Ammon's horn (tissue), 1 donor: ENCODE measurements at regions not wholly inside any gene's neighbourhood (a gene's known extent, or its start where the extent isn't known, plus 50 kb on each side); places are given as distances from the start of the nearest gene placed in this dataset.
"Not testable (repeated sequence)": the region's sequence is repeated elsewhere in the genome, so short reads cannot be mapped to it uniquely, and the experiment has no call there.

Source experiments
- DNase-seq: peaks from one replicate; pipeline ENCODE4 v3.0.0-alpha.2; 2016; ENCODE audit warnings: low spot score

- no peak for DNase-seq
Measured at GRCh38 chr2:228519561-228519960, 338.1 kb upstream of the SPHKAP start.

DNA sequence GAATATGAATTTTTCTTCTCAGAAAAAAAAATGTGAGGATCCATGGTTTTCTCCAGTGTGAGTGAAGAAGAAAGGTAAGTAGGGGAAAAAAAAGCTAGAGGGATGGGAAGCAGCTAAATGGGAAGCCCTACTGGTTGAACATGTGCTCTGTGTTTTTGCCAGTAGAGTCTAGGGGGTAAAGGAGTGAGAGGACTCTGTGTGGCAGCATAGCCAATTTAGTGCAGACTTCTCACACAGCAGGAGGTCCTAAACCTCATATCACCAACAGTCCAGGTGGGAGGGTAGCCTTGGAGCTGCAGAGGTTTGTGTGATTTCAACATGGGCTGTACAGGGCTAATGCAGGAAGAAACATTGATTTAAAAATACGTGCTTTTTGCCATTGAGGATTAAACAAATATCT is 334.5 kb upstream of the SPHKAP start:
- no peak for DNase-seq

DNA sequence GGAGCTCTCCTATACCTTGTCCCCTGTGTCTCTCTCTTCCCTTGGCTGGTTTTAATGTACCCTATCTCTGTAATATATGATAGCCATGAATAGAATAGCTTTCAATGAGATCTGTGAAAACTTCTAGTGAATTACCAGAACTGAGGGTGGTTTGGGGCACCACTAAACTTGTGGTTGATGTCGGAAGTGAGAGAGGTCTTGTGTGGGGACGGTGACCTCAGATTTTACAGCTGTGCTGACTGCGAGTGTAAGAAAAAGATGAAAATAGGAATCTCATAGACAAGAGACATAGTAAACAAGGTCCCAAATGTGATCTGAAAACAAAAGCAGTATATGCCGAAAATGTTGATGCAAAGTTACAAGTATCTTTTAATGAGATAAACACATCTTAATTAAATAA is 332.0 kb upstream of the SPHKAP start:
- DNase-seq: not testable (repeated sequence)

DNA sequence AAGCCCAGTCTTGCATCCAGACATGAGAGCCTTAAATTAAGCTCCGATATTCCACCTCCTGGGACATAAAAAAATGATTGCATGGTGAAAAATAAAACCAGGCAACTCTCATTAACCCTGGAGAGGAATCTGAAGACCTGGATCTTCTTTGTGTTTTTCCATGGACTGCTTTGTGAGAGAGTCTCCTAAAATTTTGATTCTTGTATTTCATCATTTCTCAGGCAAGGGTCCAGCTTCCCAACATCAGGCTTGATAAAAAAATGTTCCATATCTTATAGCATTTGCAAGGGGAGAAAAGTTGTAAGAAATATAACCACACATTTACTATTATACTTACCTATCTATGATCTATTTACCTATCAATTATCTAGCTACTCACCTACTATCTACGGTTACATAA is 327.5 kb upstream of the SPHKAP start:
- DNase-seq: no peak

DNA sequence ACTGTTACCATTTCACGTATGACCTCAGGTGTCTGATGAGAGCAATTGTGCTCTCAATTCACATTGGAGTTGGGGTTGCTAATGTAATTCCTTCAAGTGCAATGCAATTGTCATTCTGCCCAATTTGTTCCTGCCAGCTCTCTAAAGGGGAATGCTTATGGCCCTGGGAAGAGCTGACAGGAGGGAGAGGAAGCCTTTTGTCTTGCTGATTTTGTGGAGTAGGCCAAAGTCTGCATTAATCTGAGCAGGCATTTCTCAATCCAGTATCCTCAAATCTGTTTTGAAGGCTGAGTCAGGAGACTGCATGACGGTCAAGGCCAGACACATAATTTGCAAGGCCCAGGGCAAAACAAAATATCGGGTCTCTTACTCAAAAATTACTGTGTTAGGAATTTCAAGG is 326.4 kb upstream of the SPHKAP start:
- DNase-seq: no peak

GRCh38 chr2:228507231-228507824 is 325.8 kb upstream of the SPHKAP start:
- no peak for DNase-seq

GRCh38 chr2:228503731-228504130 is 322.2 kb upstream of the SPHKAP start:
- DNase-seq: no peak

GRCh38 chr2:228493852-228494251 is 312.4 kb upstream of the SPHKAP start:
- no peak for DNase-seq

- DNase-seq: no peak
Measured at GRCh38 chr2:228479014-228479413, 297.5 kb upstream of the SPHKAP start.

GRCh38 chr2:228474466-228474865 is 293.0 kb upstream of the SPHKAP start:
- no peak for DNase-seq

DNA sequence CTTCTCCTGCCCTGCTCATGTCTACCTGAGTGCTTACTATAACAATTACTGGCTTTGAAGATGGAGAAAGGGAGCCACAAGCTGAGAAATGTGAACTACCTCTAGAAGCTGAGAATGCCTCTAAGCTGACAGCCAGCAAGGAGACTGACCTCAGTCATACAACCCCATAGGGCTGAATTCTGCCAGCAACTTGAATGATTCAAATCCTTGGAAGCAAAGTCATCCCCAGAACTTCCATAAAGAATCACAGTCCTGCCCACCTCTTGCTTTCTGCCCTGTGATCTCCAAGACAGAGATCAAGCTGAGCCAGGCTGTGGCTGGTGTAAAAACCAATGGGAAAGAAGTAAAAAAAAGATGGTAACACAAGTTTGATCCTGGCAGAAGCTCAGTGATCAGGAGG is 288.2 kb upstream of the SPHKAP start:
- no peak for DNase-seq

GRCh38 chr2:228466851-228467250 is 285.4 kb upstream of the SPHKAP start:
- no peak for DNase-seq

GRCh38 chr2:228465408-228465807 is 283.9 kb upstream of the SPHKAP start:
- no peak for DNase-seq

GRCh38 chr2:228458364-228458763 is 276.9 kb upstream of the SPHKAP start:
- DNase-seq: no peak

GRCh38 chr2:228447266-228447915 is 265.9 kb upstream of the SPHKAP start:
- no peak for DNase-seq

DNA sequence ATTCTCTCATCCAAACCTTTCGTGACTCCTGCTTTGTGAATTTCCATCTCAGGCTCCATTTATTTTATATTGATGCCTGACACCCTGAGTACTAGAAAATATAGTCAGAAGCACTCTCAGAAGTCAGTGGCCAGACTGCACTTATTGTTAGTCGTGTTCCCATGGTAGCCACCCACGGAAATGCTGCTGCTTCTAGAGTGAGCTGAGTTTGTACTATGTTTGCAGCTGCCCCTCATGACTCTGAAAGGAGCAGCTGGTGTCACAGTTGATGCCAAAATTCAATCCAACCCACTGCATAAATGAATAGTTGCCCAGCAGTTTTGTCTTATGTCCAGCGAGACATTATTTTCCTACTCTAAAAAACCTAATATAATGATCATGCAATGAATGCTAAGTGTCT is 265.2 kb upstream of the SPHKAP start:
- DNase-seq: peak; percentile 84

DNA sequence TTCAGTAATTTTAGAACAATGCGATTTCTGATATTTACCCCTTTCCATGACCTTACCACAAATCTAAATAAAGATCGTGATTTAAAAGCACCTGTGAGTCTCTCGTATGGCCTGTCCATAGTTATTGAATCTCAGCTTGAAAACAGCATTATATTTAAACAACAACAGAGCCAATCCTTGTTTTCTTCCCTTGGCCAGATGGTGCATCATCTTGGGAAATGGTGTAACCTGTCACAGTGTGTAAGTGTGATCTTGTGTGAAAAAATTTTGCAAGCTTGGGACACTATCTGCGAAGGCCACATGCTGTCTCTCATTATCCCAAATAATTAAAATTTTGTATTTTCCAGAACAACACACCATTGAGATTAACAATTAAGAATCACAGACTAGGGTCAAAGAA is 262.7 kb upstream of the SPHKAP start:
- peak; percentile 13 for DNase-seq

DNA sequence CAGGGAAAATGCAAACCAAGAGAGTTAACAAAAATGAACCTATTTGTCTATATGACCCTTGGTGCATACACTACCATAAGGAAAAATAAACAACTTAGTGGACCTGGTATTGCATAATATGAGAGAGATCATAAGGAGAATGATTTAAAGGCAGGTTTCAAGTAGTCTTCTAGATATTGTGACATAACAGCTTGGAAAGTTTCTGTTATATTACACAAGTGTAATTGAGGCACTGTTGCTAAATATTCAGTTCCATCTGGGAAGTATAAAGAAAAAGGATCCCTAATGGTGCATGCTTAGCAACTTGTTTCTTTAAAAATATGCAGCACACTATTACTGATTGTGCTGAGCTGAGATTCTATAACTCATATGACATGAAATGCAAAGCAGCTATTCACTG is 252.2 kb upstream of the SPHKAP start:
- no peak for DNase-seq

- no peak for DNase-seq
Measured at GRCh38 chr2:228432116-228432515, 250.6 kb upstream of the SPHKAP start.

- no peak for DNase-seq
Measured at GRCh38 chr2:228430986-228431385, 249.5 kb upstream of the SPHKAP start.

- no peak for DNase-seq
Measured at GRCh38 chr2:228426502-228427216, 245.2 kb upstream of the SPHKAP start.

DNA sequence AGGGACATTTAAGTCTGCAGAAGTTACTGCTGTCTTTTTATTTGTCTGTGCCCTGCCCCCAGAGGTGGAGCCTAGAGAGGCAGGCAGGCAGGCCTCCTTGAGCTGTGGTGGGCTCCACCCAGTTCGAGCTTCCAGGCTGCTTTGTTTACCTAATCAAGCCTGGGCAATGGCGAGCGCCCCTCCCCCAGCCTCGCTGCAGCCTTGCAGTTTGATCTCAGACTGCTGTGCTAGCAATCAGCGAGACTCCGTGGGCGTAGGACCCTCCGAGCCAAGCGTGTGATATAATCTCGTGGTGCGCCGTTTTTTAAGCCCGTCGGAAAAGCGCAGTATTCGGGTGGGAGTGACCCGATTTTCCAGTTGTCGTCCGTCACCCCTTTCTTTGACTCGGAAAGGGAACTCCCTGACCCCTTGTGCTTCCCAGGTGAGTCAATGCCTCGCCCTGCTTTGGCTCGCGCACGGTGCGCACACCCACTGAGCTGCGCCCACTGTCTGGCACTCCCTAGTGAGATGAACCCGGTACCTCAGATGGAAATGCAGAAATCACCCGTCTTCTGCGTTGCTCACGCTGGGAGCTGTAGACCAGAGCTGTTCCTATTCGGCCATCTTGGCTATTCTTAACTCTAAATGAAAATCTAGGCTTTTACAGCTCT is 244.0 kb upstream of the SPHKAP start:
- not testable (repeated sequence) for DNase-seq

DNA sequence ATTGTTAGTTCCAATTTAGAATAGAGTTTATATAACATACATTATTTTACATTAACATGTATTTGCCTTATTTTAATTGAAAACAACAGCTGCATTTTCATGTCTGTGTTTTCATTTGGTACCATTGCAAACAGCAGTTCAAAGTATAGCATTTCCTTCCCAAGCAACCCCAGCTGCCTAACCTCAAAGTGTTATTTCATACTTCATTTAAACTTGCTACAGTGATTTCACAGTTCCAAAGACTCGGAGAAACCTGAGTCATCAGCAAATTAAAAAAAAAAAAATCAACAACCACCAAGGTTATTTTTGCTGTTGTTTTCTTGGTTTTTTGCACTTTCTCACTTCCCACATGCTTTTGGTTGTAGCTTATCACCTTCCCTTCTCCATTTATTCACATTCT is 236.5 kb upstream of the SPHKAP start:
- no peak for DNase-seq
